SK-N-SH treated with all-trans-retinoic acid at 6 μM for 48 hours (cell line): ENCODE measurements at regions not wholly inside any gene's neighbourhood (a gene's known extent, or its start where the extent isn't known, plus 50 kb on each side); places are given as distances from the start of the nearest gene placed in this dataset.

Experiments used
- ATAC-seq: fragments of 200-7000 bp; cut with Tn5 transposase; 3 replicates; pipeline ENCODE4 v1.9.1; 2020; ENCODE audit warnings: mild to moderate bottlenecking, moderate library complexity
- ARNTL ChIP-seq: fragments of 450-650 bp; formaldehyde crosslinking; IDR thresholded peaks from 2 replicates; pipeline ENCODE4 v1.5.0; 2020; ENCODE audit warnings: low read depth, mild to moderate bottlenecking, moderate library complexity, borderline replicate concordance
- BACH2 ChIP-seq: fragments of 250-450 bp; sonication (Bioruptor Pico); IDR thresholded peaks from 2 replicates; pipeline ENCODE4 v1.9.0; 2021; ENCODE audit warnings: mild to moderate bottlenecking, borderline replicate concordance
- CREB5 ChIP-seq: fragments of 250-450 bp; sonication (Bioruptor Pico); IDR thresholded peaks from 2 replicates; pipeline ENCODE4 v1.5.1; 2020; ENCODE audit warnings: low read depth, mild to moderate bottlenecking, moderate library complexity
- CSDC2 ChIP-seq: fragments of 250-450 bp; sonication (Bioruptor Pico); IDR thresholded peaks from 2 replicates; pipeline ENCODE4 v1.5.0; 2020; ENCODE audit warnings: mild to moderate bottlenecking, moderate library complexity
- CSRNP3 ChIP-seq: fragments of 250-450 bp; sonication (Bioruptor Pico); IDR thresholded peaks from 2 replicates; pipeline ENCODE4 v1.5.1; 2021; ENCODE audit warnings: mild to moderate bottlenecking, moderate library complexity
- ESRRG ChIP-seq: fragments of 250-450 bp; sonication (Bioruptor Pico); IDR thresholded peaks from 2 replicates; pipeline ENCODE4 v1.6.1; 2021; ENCODE audit warnings: mild to moderate bottlenecking
- GLIS3 ChIP-seq: fragments of 250-450 bp; sonication (Bioruptor Pico); IDR thresholded peaks from 2 replicates; pipeline ENCODE4 v1.5.0; 2020; ENCODE audit warnings: mild to moderate bottlenecking, moderate library complexity
- ISL1 ChIP-seq: fragments of 250-450 bp; sonication (Bioruptor Pico); IDR thresholded peaks from 2 replicates; pipeline ENCODE4 v2.1.2; 2022; ENCODE audit warnings: mild to moderate bottlenecking, moderate library complexity
- OSR1 ChIP-seq: fragments of 250-450 bp; sonication (Bioruptor Pico); IDR thresholded peaks from 2 replicates; pipeline ENCODE4 v1.8.0; 2022; ENCODE audit warnings: moderate library complexity, mild to moderate bottlenecking, inconsistent platforms
- PATZ1 ChIP-seq: fragments of 250-450 bp; sonication (Bioruptor Pico); IDR thresholded peaks from 2 replicates; pipeline ENCODE4 v1.8.0; 2020; ENCODE audit warnings: mild to moderate bottlenecking, moderate library complexity, borderline replicate concordance
- POU6F1 ChIP-seq: fragments of 250-450 bp; sonication (Bioruptor Pico); IDR thresholded peaks from 2 replicates; pipeline ENCODE4 v1.8.0; 2021; ENCODE audit warnings: low read depth, mild to moderate bottlenecking, moderate library complexity, borderline replicate concordance
- PPARA ChIP-seq: fragments of 250-450 bp; sonication (Bioruptor Pico); IDR thresholded peaks from 2 replicates; pipeline ENCODE4 v1.5.0; 2020; ENCODE audit warnings: mild to moderate bottlenecking, borderline replicate concordance
- RARB ChIP-seq: fragments of 250-450 bp; sonication (Bioruptor Pico); IDR thresholded peaks from 2 replicates; pipeline ENCODE4 v1.8.0; 2021; ENCODE audit warnings: mild to moderate bottlenecking, moderate library complexity
- SNAI2 ChIP-seq: fragments of 250-450 bp; sonication (Bioruptor Pico); IDR thresholded peaks from 2 replicates; pipeline ENCODE4 v1.5.0; 2020; ENCODE audit warnings: mild to moderate bottlenecking, moderate library complexity
- TCF4 ChIP-seq: fragments of 250-450 bp; sonication (Bioruptor Pico); IDR thresholded peaks from 2 replicates; pipeline ENCODE4 v1.8.0; 2021; ENCODE audit warnings: mild to moderate bottlenecking, moderate library complexity, borderline replicate concordance
- TOX ChIP-seq: fragments of 250-450 bp; sonication (Bioruptor Pico); IDR thresholded peaks from 2 replicates; pipeline ENCODE4 v1.8.0; 2021; ENCODE audit warnings: mild to moderate bottlenecking, moderate library complexity, borderline replicate concordance
- TSHZ2 ChIP-seq: fragments of 250-450 bp; sonication (Bioruptor Pico); IDR thresholded peaks from 2 replicates; pipeline ENCODE4 v1.5.0; 2020; ENCODE audit warnings: mild to moderate bottlenecking, moderate library complexity
- ZC3H10 ChIP-seq: fragments of 250-450 bp; sonication (Bioruptor Pico); IDR thresholded peaks from 2 replicates; pipeline ENCODE4 v1.5.1; 2021; ENCODE audit warnings: mild to moderate bottlenecking, moderate library complexity
- ZFP30 ChIP-seq: fragments of 450-650 bp; formaldehyde crosslinking; IDR thresholded peaks from 2 replicates; pipeline ENCODE4 v1.5.0; 2022; ENCODE audit warnings: mild to moderate bottlenecking, moderate library complexity
- ZNF70 ChIP-seq: fragments of 450-650 bp; formaldehyde crosslinking; IDR thresholded peaks from 2 replicates; pipeline ENCODE4 v1.5.0; 2020; ENCODE audit warnings: mild to moderate bottlenecking, moderate library complexity
- ZNF8 ChIP-seq: fragments of 450-650 bp; formaldehyde crosslinking; IDR thresholded peaks from 2 replicates; pipeline ENCODE4 v1.5.0; 2020; ENCODE audit warnings: mild to moderate bottlenecking, moderate library complexity

GRCh38 chr4:75251547-75251946 lies 262.7 kb downstream of the RCHY1 start (continued):
- TF ChIP-seq ESRRG (CRISPR knock-in tag), result no peak
- TF ChIP-seq POU6F1, result no peak
- TF ChIP-seq, all 23 proteins: peak for 0

GRCh38 chr4:75249739-75250138 lies 264.5 kb downstream of the RCHY1 start:
- TF ChIP-seq TCF4 (CRISPR knock-in tag) (no peak), ESRRG (CRISPR knock-in tag) (no peak)
- ATAC-seq, result no peak

- TF ChIP-seq ISL1 (CRISPR knock-in tag) (no peak), PATZ1 (CRISPR knock-in tag) (no peak), RARB (CRISPR knock-in tag) (no peak), CSRNP3 (CRISPR knock-in tag) (no peak), ZFP30 (no peak), TSHZ2 (no peak), CREB5 (CRISPR knock-in tag) (no peak), TOX (no peak), ZNF8 (CRISPR knock-in tag) (no peak), ZC3H10 (CRISPR knock-in tag) (no peak), TCF4 (CRISPR knock-in tag) (no peak), ZNF70 (CRISPR knock-in tag) (no peak), BACH2 (CRISPR knock-in tag) (no peak), ARNTL (CRISPR knock-in tag) (no peak), OSR1 (CRISPR knock-in tag) (no peak), CSDC2 (CRISPR knock-in tag) (no peak)
- ATAC-seq, result no peak
Measured at GRCh38 chr4:75248770-75249407, 265.3 kb downstream of the RCHY1 start.

- ATAC-seq, result no peak
- TF ChIP-seq CSDC2 (CRISPR knock-in tag) (no peak), TOX (no peak), RARB (CRISPR knock-in tag) (no peak), PATZ1 (CRISPR knock-in tag) (no peak), PPARA (CRISPR knock-in tag) (no peak), ZNF8 (CRISPR knock-in tag) (no peak), CREB5 (CRISPR knock-in tag) (no peak), ZC3H10 (CRISPR knock-in tag) (no peak), ISL1 (CRISPR knock-in tag) (no peak), OSR1 (CRISPR knock-in tag) (no peak), GLIS3 (CRISPR knock-in tag) (no peak), TCF4 (CRISPR knock-in tag) (no peak), ZFP30 (no peak), POU6F1 (no peak), BACH2 (CRISPR knock-in tag) (no peak), SNAI2 (CRISPR knock-in tag) (no peak)
Measured at GRCh38 chr4:75244325-75244724, 269.9 kb downstream of the RCHY1 start.
